ENCODE measurements at regions not wholly inside any gene's neighbourhood (a gene's known extent, or its start where the extent isn't known, plus 50 kb on each side); places are given as distances from the start of the nearest gene placed in this dataset.

- Histone ChIP-seq H3K27me3 (no peaks in the 10 kb centered on the region), H3K36me3 (no peaks in the 10 kb centered on the region), H3K4me1 (no peaks in the 10 kb centered on the region), H3K9me3 (no peaks in the 10 kb centered on the region), H3K27ac (peak overlapping the region in 2 of 4 donors; percentile 15 to 42), H3K4me3 (no peak overlapping the region)
- FAIRE-seq = no peak
- WGBS, 2 donors = 56 to 62% methylated on average over 5 of the region's 5 CpGs
- TF ChIP-seq CTCF (IDR thresholded peaks at IDR 0.05) = no peak
- ATAC-seq = peak; percentile 63 to 91 (median 76)
- DNase-seq = peak in 1 of 6 donors; percentile 22
- intact Hi-C loops (cut with DNase I) = no loop called here
These were observed 50.3 kb upstream of the ANKRD10 start for GRCh38 chr13:110965038-110965754.

All from pancreas (tissue), 10 donors.